ENCODE measurements at regions not wholly inside any gene's neighbourhood (a gene's known extent, or its start where the extent isn't known, plus 50 kb on each side); places are given as distances from the start of the nearest gene placed in this dataset.

DNA sequence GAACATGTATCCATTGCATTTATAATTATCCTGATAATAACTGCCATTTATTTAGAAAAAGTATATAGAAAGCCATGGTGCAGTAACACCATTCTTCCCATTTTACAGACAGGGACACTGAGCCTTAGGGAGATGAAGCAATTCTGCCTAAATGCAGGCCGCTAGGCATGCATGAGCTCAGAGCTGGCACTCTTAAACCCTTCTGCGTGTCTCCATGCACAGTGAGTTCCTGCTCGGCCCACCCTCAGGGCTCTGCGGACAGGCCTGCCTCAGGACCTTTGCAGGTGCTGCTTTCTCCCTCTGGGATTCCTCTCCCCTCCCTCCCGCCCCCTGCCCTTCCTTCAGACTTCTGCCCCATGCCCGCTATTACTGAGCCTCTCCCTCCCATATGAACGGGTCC, 54.3 kb upstream of the WSB1 start:
- no peak for TF ChIP-seq POLR2A (IDR thresholded peaks at IDR 0.05)
- TF ChIP-seq, protein P1, sequence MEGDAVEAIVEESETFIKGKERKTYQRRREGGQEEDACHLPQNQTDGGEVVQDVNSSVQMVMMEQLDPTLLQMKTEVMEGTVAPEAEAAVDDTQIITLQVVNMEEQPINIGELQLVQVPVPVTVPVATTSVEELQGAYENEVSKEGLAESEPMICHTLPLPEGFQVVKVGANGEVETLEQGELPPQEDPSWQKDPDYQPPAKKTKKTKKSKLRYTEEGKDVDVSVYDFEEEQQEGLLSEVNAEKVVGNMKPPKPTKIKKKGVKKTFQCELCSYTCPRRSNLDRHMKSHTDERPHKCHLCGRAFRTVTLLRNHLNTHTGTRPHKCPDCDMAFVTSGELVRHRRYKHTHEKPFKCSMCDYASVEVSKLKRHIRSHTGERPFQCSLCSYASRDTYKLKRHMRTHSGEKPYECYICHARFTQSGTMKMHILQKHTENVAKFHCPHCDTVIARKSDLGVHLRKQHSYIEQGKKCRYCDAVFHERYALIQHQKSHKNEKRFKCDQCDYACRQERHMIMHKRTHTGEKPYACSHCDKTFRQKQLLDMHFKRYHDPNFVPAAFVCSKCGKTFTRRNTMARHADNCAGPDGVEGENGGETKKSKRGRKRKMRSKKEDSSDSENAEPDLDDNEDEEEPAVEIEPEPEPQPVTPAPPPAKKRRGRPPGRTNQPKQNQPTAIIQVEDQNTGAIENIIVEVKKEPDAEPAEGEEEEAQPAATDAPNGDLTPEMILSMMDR (IDR thresholded peaks at IDR 0.05) = no peak
- TF ChIP-seq EP300 (IDR thresholded peaks at IDR 0.05) = no peak
